ENCODE measurements at regions not wholly inside any gene's neighbourhood (a gene's known extent, or its start where the extent isn't known, plus 50 kb on each side); places are given as distances from the start of the nearest gene placed in this dataset.

- peak overlapping the region; percentile 25 for H3K27ac Mint-ChIP-seq (ENCODE audit: unreplicated experiment)
- H3K9me3 Mint-ChIP-seq (ENCODE audit: unreplicated experiment) = peaks cover 1% of the 10 kb centered on the region
- peaks cover 9% of the 10 kb centered on the region for H3K4me1 Mint-ChIP-seq (ENCODE audit: low read depth, unreplicated experiment)
- no peak for DNase-seq
- TF ChIP-seq CTCF (IDR thresholded peaks at IDR 0.05; ENCODE audit: partially characterized antibody, unreplicated experiment) = no peak
- peaks cover 9% of the 10 kb centered on the region for H3K36me3 Mint-ChIP-seq (ENCODE audit: unreplicated experiment)
- H3K27me3 Mint-ChIP-seq (ENCODE audit: unreplicated experiment) = no peaks in the 10 kb centered on the region
- H3K4me3 Mint-ChIP-seq (ENCODE audit: unreplicated experiment) = no peak overlapping the region
These were observed 150.5 kb upstream of the SPRY1 start for GRCh38 chr4:123246085-123246484.

- Mint-ChIP-seq H3K4me1 (ENCODE audit: low read depth, unreplicated experiment) (peaks cover 9% of the 10 kb centered on the region), H3K27ac (ENCODE audit: unreplicated experiment) (no peak overlapping the region), H3K36me3 (ENCODE audit: unreplicated experiment) (no peaks in the 10 kb centered on the region), H3K27me3 (ENCODE audit: unreplicated experiment) (no peaks in the 10 kb centered on the region), H3K9me3 (ENCODE audit: unreplicated experiment) (no peaks in the 10 kb centered on the region), H3K4me3 (ENCODE audit: unreplicated experiment) (no peak overlapping the region)
- no peak for DNase-seq
- TF ChIP-seq CTCF (IDR thresholded peaks at IDR 0.05; ENCODE audit: partially characterized antibody, unreplicated experiment) = no peak
These were observed 148.4 kb upstream of the SPRY1 start for GRCh38 chr4:123248085-123248659.

GRCh38 chr4:123249821-123250220, 146.8 kb upstream of the SPRY1 start:
- no peaks in the 10 kb centered on the region for H3K27me3 Mint-ChIP-seq (ENCODE audit: unreplicated experiment)
- no peaks in the 10 kb centered on the region for H3K9me3 Mint-ChIP-seq (ENCODE audit: unreplicated experiment)
- H3K27ac Mint-ChIP-seq (ENCODE audit: unreplicated experiment) = no peak overlapping the region
- no peaks in the 10 kb centered on the region for H3K36me3 Mint-ChIP-seq (ENCODE audit: unreplicated experiment)
- no peak overlapping the region for H3K4me3 Mint-ChIP-seq (ENCODE audit: unreplicated experiment)
- H3K4me1 Mint-ChIP-seq (ENCODE audit: low read depth, unreplicated experiment) = peaks cover 9% of the 10 kb centered on the region
- DNase-seq = no peak
- TF ChIP-seq CTCF (IDR thresholded peaks at IDR 0.05; ENCODE audit: partially characterized antibody, unreplicated experiment) = no peak

- no peak overlapping the region for H3K27ac Mint-ChIP-seq (ENCODE audit: unreplicated experiment)
- peaks cover 9% of the 10 kb centered on the region for H3K4me1 Mint-ChIP-seq (ENCODE audit: low read depth, unreplicated experiment)
- H3K36me3 Mint-ChIP-seq (ENCODE audit: unreplicated experiment) = no peaks in the 10 kb centered on the region
- TF ChIP-seq CTCF (IDR thresholded peaks at IDR 0.05; ENCODE audit: partially characterized antibody, unreplicated experiment) = no peak
- no peak overlapping the region for H3K4me3 Mint-ChIP-seq (ENCODE audit: unreplicated experiment)
- no peaks in the 10 kb centered on the region for H3K9me3 Mint-ChIP-seq (ENCODE audit: unreplicated experiment)
- no peak for DNase-seq
- H3K27me3 Mint-ChIP-seq (ENCODE audit: unreplicated experiment) = no peaks in the 10 kb centered on the region
These were observed 145.8 kb upstream of the SPRY1 start for GRCh38 chr4:123250843-123251242.

GRCh38 chr4:123255971-123256370, 140.6 kb upstream of the SPRY1 start:
- H3K27ac Mint-ChIP-seq (ENCODE audit: unreplicated experiment) = no peak overlapping the region
- H3K4me1 Mint-ChIP-seq (ENCODE audit: low read depth, unreplicated experiment) = peaks cover 23% of the 10 kb centered on the region

More at GRCh38 chr4:123255971-123256370, 140.6 kb upstream of the SPRY1 start:
- TF ChIP-seq CTCF (IDR thresholded peaks at IDR 0.05; ENCODE audit: partially characterized antibody, unreplicated experiment) = no peak
- peaks cover 8% of the 10 kb centered on the region for H3K9me3 Mint-ChIP-seq (ENCODE audit: unreplicated experiment)
- peaks cover 5% of the 10 kb centered on the region for H3K27me3 Mint-ChIP-seq (ENCODE audit: unreplicated experiment)
- DNase-seq = no peak
- H3K36me3 Mint-ChIP-seq (ENCODE audit: unreplicated experiment) = no peaks in the 10 kb centered on the region
- H3K4me3 Mint-ChIP-seq (ENCODE audit: unreplicated experiment) = no peak overlapping the region
